Bronchial epithelial cell (primary cell): ENCODE measurements at regions not wholly inside any gene's neighbourhood (a gene's known extent, or its start where the extent isn't known, plus 50 kb on each side); places are given as distances from the start of the nearest gene placed in this dataset.

Experiments
- DNase-seq: peaks from one replicate; pipeline ENCODE4 v3.0.0-alpha.2; 2010; ENCODE audit warnings: low read depth
- FAIRE-seq: peaks from 2 replicates; lab custom pipeline; 2011; peaks lifted over from hg19 to GRCh38; lab: Jason Lieb, UNC
- H3K27me3 ChIP-seq: 2 replicates; pipeline ENCODE4 v1.5.1; 2011; ENCODE audit warnings: low read length; ENCODE audit not compliant: control insufficient read depth, insufficient read depth
- H3K36me3 ChIP-seq: 2 replicates; pipeline ENCODE4 v1.5.1; 2011; ENCODE audit warnings: low read length; ENCODE audit not compliant: control insufficient read depth, insufficient read depth
- H3K4me3 ChIP-seq: 2 replicates; pipeline ENCODE4 v1.5.1; 2011; ENCODE audit warnings: mild to moderate bottlenecking, low read depth, low read length, control low read depth
- TF ChIP-seq, protein P1 (sequence below): IDR thresholded peaks from 2 replicates; pipeline ENCODE4 v1.5.1; 2011; ENCODE audit warnings: mild to moderate bottlenecking, moderate library complexity, low read length, control low read depth, inconsistent platforms; ENCODE audit not compliant: insufficient read depth, severe bottlenecking

DNA sequence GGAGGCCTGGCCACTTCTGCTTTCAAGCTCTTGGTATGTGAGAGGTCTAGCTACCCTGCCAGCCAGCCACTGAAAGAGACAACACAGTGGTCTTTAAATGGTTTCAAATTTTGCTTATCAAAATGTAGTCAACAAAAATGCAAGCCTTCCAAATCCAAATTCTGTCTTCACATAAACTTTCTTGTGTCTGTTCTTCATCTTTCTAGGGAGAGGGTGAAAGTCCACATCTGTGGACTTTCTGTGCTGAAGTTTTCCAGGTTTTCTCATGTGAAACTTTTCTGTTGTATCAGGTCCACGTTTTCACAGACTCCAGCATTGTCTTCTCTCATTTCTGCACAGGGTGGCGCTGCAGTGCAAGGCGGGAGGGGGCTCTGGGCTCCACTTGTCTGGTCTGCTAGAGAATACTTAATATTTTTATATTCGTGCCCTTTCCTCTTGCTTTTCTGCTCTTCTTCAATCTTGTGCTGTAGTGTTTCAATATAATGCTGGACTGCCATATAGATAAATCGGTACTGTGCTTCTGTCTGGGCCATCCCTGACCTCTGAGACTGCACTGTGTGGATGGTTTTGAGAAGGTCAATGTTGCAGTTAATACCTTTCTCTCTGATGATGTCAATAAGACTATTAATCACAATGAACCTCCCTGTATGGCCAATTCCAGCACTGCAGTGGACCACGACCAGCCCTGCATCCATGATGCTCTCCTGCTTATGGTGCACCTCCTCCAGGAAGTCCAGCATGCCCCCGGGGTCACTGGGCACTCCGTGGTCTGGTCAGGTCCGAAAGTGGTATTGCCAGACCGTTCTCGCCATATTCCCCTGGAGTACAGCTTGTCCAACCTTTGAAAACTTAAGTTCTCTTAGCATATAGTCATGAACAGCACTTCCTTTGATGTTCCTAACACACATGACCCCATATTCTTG, 161.6 kb upstream of the TNFAIP3 start:
- no peaks in the 10 kb centered on the region for H3K36me3 ChIP-seq
- no peak for FAIRE-seq
- DNase-seq, result peak; percentile 40
- H3K27me3 ChIP-seq, result no peaks in the 10 kb centered on the region
- TF ChIP-seq, protein P1, sequence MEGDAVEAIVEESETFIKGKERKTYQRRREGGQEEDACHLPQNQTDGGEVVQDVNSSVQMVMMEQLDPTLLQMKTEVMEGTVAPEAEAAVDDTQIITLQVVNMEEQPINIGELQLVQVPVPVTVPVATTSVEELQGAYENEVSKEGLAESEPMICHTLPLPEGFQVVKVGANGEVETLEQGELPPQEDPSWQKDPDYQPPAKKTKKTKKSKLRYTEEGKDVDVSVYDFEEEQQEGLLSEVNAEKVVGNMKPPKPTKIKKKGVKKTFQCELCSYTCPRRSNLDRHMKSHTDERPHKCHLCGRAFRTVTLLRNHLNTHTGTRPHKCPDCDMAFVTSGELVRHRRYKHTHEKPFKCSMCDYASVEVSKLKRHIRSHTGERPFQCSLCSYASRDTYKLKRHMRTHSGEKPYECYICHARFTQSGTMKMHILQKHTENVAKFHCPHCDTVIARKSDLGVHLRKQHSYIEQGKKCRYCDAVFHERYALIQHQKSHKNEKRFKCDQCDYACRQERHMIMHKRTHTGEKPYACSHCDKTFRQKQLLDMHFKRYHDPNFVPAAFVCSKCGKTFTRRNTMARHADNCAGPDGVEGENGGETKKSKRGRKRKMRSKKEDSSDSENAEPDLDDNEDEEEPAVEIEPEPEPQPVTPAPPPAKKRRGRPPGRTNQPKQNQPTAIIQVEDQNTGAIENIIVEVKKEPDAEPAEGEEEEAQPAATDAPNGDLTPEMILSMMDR, result peak; percentile 68
- H3K4me3 ChIP-seq, result no peak overlapping the region

DNA sequence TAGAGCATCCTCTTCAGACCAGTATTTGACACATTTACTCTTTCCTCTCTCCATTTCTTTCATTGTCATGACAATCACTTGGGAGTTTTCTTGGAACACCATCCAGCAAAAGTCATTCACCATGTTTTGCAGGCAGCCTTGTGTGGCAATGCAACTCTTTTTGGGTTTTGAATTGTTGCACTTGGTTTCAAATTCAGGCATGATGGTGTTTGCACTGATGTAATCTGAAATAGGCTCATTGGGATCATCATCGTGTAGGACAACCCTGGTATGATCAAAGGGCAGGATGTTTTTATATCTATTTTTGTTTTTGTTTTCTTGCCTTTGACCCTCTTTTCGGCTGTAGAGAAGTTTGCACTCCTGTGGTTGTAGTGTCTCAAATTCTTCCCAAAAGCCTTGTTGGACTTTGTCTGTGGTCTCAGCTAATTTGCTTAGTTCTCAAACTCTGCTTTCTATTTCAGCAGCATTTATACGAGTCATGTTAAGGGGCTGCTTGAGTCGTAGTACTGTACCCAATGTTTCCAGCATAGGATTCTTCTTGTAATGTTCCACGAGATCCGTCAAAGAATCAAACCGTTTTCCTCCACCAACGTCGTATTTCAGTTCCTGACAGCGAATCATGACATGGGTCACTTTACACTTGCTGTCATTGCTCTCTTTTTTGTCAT, 160.8 kb upstream of the TNFAIP3 start:
- FAIRE-seq, result no peak

DNA sequence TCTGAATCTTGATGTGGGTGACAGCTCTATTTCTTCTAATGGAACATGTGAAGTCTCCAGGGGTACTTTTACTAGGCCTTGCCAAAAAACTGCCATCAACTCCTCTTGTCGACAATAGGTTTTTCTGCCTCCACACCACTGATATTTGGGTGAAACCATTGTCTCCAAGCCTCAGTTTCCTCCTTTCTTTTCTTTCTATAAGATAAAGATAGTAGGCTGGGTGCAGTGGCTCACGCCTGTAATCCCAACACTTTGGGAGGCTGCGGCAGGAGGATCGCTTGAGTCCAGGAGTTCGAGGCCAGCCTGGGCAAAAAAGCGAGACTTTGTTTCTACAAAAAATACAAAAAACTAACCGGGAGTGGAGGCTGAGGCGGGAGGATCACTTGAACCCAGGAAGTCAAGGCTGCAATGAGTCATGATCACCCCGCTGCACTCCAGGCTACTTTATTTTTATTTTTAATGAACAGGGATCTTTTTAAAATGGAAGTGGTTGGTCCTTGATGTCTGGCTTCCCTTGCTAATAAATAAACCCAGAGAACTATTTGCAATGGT, 159.9 kb upstream of the TNFAIP3 start:
- H3K4me3 ChIP-seq, result no peak overlapping the region
- no peak for DNase-seq
- H3K27me3 ChIP-seq, result no peaks in the 10 kb centered on the region
- FAIRE-seq, result no peak
- no peaks in the 10 kb centered on the region for H3K36me3 ChIP-seq
- TF ChIP-seq, protein P1, result no peak

More for the DNA sequence above, 160.8 kb upstream of the TNFAIP3 start:
- DNase-seq, result no peak
- H3K4me3 ChIP-seq, result no peak overlapping the region
- TF ChIP-seq, protein P1, result no peak
- H3K36me3 ChIP-seq, result no peaks in the 10 kb centered on the region
- H3K27me3 ChIP-seq, result no peaks in the 10 kb centered on the region

DNA sequence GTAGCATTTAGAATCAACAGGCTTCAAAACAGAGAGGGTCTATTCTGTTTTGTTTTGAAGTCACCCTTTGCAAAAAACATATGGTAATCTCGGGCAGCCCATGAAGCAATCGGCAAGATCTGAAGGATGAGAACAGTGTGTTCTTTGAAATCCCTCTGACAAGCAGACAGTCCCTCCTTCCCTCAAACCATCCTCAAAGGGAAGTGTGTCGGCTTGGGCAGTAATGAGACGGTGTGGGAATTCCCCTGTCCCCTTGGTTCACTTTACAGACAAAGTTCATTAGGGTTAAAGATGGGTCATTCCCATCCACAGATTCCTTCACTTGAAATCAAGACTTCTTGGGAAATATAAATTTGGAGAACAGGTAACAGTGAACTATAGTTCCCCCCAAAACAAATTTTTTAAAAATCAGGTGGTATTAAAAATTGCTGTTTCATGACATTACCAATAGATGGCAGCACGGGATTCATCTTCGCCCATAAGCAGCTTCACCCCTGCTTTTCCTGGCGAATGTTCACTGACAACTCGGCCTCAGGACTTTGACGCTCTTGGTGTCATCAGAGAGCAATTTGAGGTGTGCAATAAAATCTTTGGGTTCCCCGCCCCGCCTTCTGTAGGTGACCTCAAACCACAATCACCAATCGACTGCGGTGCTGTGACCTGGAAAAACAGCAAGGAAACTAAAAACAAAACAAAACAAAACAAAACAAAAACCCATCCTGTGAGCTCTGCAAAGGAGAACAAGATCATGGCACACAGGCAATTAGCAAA, 159.3 kb upstream of the TNFAIP3 start:
- TF ChIP-seq, protein P1, result peak; percentile 64
- no peaks in the 10 kb centered on the region for H3K36me3 ChIP-seq
- no peak overlapping the region for H3K4me3 ChIP-seq
- H3K27me3 ChIP-seq, result no peaks in the 10 kb centered on the region
- no peak for FAIRE-seq
- peak; percentile 88 for DNase-seq

DNA sequence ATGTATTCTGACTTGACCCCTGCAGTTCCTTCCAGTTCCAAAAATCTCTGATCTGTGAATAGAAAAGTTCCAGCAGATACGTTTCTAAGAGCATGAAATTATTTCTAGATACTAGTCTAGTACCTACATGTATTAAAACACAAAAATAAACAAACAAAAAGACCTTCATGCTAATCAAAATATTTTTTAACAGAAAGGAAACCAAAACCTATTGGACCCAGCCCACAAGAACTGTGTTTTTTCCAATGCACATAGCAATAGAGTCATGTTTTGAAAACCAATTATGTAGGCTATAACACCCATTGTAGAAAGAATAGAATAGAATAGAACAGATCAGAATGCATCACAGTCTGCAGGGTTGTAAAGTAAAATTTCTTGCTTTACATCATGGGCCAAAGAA, 158.6 kb upstream of the TNFAIP3 start:
- Histone ChIP-seq H3K36me3 (no peaks in the 10 kb centered on the region), H3K27me3 (no peaks in the 10 kb centered on the region), H3K4me3 (no peak overlapping the region)
- no peak for DNase-seq
- TF ChIP-seq, protein P1, result no peak
- no peak for FAIRE-seq
